Stomach (tissue), 4 donors: ENCODE measurements at regions not wholly inside any gene's neighbourhood (a gene's known extent, or its start where the extent isn't known, plus 50 kb on each side); places are given as distances from the start of the nearest gene placed in this dataset.
"Not testable (repeated sequence)": the region's sequence is repeated elsewhere in the genome, so short reads cannot be mapped to it uniquely, and the experiment has no call there.

Experiments
- CTCF ChIP-seq, 7 experiments: fragments of 450-650 bp in 4 of 7; fragments of 200-600 bp in 3 of 7; sonication (generic) in 3 of 7; IDR thresholded peaks; one replicate each; pipeline ENCODE4 v1.5.1; 2016 to 2019; ENCODE audit warnings: antibody characterized with exemption in 7 of 7, control low read depth in 2 of 7, mild to moderate bottlenecking in 1 of 7
- POLR2A ChIP-seq, 4 donors: fragments of 450-650 bp; IDR thresholded peaks; one replicate each; pipeline ENCODE4 v1.6.1; 2016; ENCODE audit warnings: antibody characterized with exemption in 4 of 4, control low read depth in 2 of 4, mild to moderate bottlenecking in 1 of 4, moderate library complexity in 1 of 4

- not testable (repeated sequence) for TF ChIP-seq CTCF, POLR2A (IDR thresholded peaks at IDR 0.05)
Observed at GRCh38 chr15:38119865-38120264, 132.8 kb upstream of the SPRED1 start.
